ENCODE measurements at regions not wholly inside any gene's neighbourhood (a gene's known extent, or its start where the extent isn't known, plus 50 kb on each side); places are given as distances from the start of the nearest gene placed in this dataset.

DNA sequence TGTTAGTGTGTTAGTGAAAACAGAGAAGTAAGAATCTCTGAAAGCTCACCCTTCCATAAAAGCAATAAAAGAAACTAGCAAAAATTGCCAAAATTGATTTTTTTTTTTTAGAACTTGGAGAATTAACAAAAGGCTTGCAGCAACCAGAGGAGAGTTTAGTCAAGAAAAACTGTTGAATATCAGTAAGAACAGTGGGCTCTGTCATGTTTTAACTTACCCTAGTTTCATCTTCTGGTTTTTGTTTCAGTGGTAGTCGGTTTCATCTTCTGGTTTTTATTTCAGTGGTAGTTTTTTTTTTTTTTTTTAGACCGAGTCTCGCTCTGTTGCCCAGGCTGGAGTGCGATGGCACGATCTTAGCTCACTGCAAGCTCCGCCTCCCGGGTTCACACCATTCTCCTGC, 580.9 kb downstream of the NYAP2 start:
- TF ChIP-seq, protein P1, sequence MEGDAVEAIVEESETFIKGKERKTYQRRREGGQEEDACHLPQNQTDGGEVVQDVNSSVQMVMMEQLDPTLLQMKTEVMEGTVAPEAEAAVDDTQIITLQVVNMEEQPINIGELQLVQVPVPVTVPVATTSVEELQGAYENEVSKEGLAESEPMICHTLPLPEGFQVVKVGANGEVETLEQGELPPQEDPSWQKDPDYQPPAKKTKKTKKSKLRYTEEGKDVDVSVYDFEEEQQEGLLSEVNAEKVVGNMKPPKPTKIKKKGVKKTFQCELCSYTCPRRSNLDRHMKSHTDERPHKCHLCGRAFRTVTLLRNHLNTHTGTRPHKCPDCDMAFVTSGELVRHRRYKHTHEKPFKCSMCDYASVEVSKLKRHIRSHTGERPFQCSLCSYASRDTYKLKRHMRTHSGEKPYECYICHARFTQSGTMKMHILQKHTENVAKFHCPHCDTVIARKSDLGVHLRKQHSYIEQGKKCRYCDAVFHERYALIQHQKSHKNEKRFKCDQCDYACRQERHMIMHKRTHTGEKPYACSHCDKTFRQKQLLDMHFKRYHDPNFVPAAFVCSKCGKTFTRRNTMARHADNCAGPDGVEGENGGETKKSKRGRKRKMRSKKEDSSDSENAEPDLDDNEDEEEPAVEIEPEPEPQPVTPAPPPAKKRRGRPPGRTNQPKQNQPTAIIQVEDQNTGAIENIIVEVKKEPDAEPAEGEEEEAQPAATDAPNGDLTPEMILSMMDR (IDR thresholded peaks at IDR 0.05) = no peak
- TF ChIP-seq POLR2A (IDR thresholded peaks at IDR 0.05) = no peak

Measured in heart left ventricle (tissue), 13 donors.